K562 (cell line): ENCODE measurements at regions not wholly inside any gene's neighbourhood (a gene's known extent, or its start where the extent isn't known, plus 50 kb on each side); places are given as distances from the start of the nearest gene placed in this dataset.

Source experiments
- ATF2 ChIP-seq: sonication (generic); formaldehyde crosslinking; IDR thresholded peaks from 2 replicates; pipeline ENCODE4 v1.8.1; 2022; ENCODE audit warnings: missing genetic modification reagents
- CBFA2T3 ChIP-seq: fragments of 450-650 bp; IDR thresholded peaks from 2 replicates; pipeline ENCODE4 v1.6.1; 2017
- CEBPG ChIP-seq, 3 experiments: fragments of 200-800 bp in 1 of 3; sonication (Bioruptor generic) in 1 of 3; sonication (generic) in 1 of 3; formaldehyde crosslinking in 1 of 3; IDR thresholded peaks in 2 of 3; conservative IDR thresholded peaks in 1 of 3; 2 replicates each; pipeline versions ENCODE4 v1.6.1 to v1.8.0; 2016 to 2022; ENCODE audit warnings: missing compliant biosample characterization in 2 of 3, missing genetic modification characterization in 2 of 3, mild to moderate bottlenecking in 1 of 3, missing genetic modification reagents in 1 of 3
- CTCF ChIP-seq, 3 experiments: IDR thresholded peaks in 2 of 3; conservative IDR thresholded peaks in 1 of 3; 2 replicates each; pipeline ENCODE4 v1.5.1; 2011 to 2012; ENCODE audit warnings: low read length in 3 of 3, mild to moderate bottlenecking in 3 of 3, control low read depth in 2 of 3, improper control_type of control experiment in 1 of 3, inconsistent platforms in 1 of 3, low read depth in 1 of 3, mixed read lengths in 1 of 3, moderate library complexity in 1 of 3; ENCODE audit not compliant: insufficient read depth in 2 of 3
- E2F5 ChIP-seq: sonication (generic); formaldehyde crosslinking; IDR thresholded peaks from 2 replicates; pipeline ENCODE4 v1.8.0; 2022; ENCODE audit warnings: mild to moderate bottlenecking, missing genetic modification reagents
- HDAC2 ChIP-seq: fragments of 450-650 bp; IDR thresholded peaks from 2 replicates; pipeline ENCODE4 v1.6.1; 2016; ENCODE audit warnings: mild to moderate bottlenecking
- HDGF ChIP-seq: fragments of 450-650 bp; IDR thresholded peaks from 2 replicates; pipeline ENCODE4 v1.6.1; 2016
- JUN ChIP-seq, 2 experiments: sonication (generic) in 1 of 2; formaldehyde crosslinking in 1 of 2; IDR thresholded peaks; 2 replicates each; pipeline versions ENCODE4 v1.6.1 to v1.8.0; 2012 to 2022; ENCODE audit warnings: borderline replicate concordance in 2 of 2, mild to moderate bottlenecking in 2 of 2, improper control_type of control experiment in 1 of 2, low read depth in 1 of 2, low read length in 1 of 2, missing genetic modification reagents in 1 of 2
- NR1H2 ChIP-seq: sonication (generic); formaldehyde crosslinking; IDR thresholded peaks from 2 replicates; pipeline ENCODE4 v1.4.0; 2020; ENCODE audit warnings: mild to moderate bottlenecking, missing genetic modification reagents
- SPI1 ChIP-seq: IDR thresholded peaks from 2 replicates; pipeline ENCODE4 v1.6.1; 2011; ENCODE audit warnings: low read depth, low read length, control low read depth, borderline replicate concordance
- TCF3 ChIP-seq: sonication (generic); formaldehyde crosslinking; IDR thresholded peaks from 2 replicates; pipeline ENCODE4 v1.4.0; 2020; ENCODE audit warnings: mild to moderate bottlenecking, missing genetic modification reagents
- TCFL5 ChIP-seq: fragments of 250-450 bp; sonication (Bioruptor Pico); conservative IDR thresholded peaks from 2 replicates; pipeline ENCODE4 v1.6.1; 2021; ENCODE audit warnings: mild to moderate bottlenecking, moderate library complexity, matching md5 sums
- USF2 ChIP-seq: sonication (generic); formaldehyde crosslinking; IDR thresholded peaks from 2 replicates; pipeline ENCODE4 v1.5.0; 2020; ENCODE audit warnings: missing genetic modification reagents

- no peak for TF ChIP-seq SPI1
- no peak for TF ChIP-seq NR1H2 (CRISPR knock-in tag)
- TF ChIP-seq CTCF (IDR thresholded peaks at IDR 0.05 in 2 of 3, conservative IDR thresholded peaks at IDR 0.05 in 1 of 3; ENCODE audit: insufficient read depth in 2 of 3, low read depth in 1 of 3, low read length in 3 of 3), result no peak
- no peak for TF ChIP-seq ATF2 (CRISPR knock-in tag)
- no peak for TF ChIP-seq JUN (IDR thresholded peaks at IDR 0.05; ENCODE audit: borderline replicate concordance, low read depth, low read length)
- no peak for TF ChIP-seq JUN (CRISPR knock-in tag; IDR thresholded peaks at IDR 0.05; ENCODE audit: borderline replicate concordance)
- no peak for TF ChIP-seq E2F5 (CRISPR knock-in tag)
- no peak for TF ChIP-seq HDGF
- no peak for TF ChIP-seq CBFA2T3
- TF ChIP-seq CEBPG (CRISPR knock-in tag; IDR thresholded peaks at IDR 0.05), result no peak
- no peak for TF ChIP-seq CEBPG (tag; conservative IDR thresholded peaks at IDR 0.05 in 1 of 2, IDR thresholded peaks at IDR 0.05 in 1 of 2)
- no peak for TF ChIP-seq TCF3
- no peak for TF ChIP-seq USF2 (CRISPR knock-in tag)
- no peak for TF ChIP-seq TCFL5
- no peak for TF ChIP-seq HDAC2
Measured at GRCh38 chr1:80436851-80437250, 1363.9 kb upstream of the ADGRL2 start.
